IMR-90 (cell line): ENCODE measurements at regions not wholly inside any gene's neighbourhood (a gene's known extent, or its start where the extent isn't known, plus 50 kb on each side); places are given as distances from the start of the nearest gene placed in this dataset.

Experiments used
- BHLHE40 ChIP-seq: fragments of 150-350 bp; IDR thresholded peaks from 2 replicates; pipeline ENCODE4 v1.6.1; 2016; ENCODE audit warnings: mild to moderate bottlenecking, low read depth, low read length
- CHD1 ChIP-seq: IDR thresholded peaks from 2 replicates; pipeline ENCODE4 v1.6.1; 2012; ENCODE audit warnings: low read depth, low read length, improper control_type of control experiment
- FOS ChIP-seq: fragments of 150-350 bp; IDR thresholded peaks from 2 replicates; pipeline ENCODE4 v1.6.1; 2016; ENCODE audit warnings: low read depth, low read length
- POLR2A ChIP-seq: IDR thresholded peaks from 2 replicates; pipeline ENCODE4 v1.6.1; 2012; ENCODE audit warnings: mild to moderate bottlenecking, low read depth, low read length
- SMC3 ChIP-seq: fragments of 150-350 bp; IDR thresholded peaks from 2 replicates; pipeline ENCODE4 v1.6.1; 2016; ENCODE audit warnings: low read depth, mild to moderate bottlenecking, antibody characterized with exemption, low read length, moderate library complexity
- TF ChIP-seq, protein P1 (sequence below): conservative IDR thresholded peaks from 2 replicates; pipeline ENCODE4 v1.5.1; 2012; ENCODE audit warnings: mild to moderate bottlenecking, low read depth, low read length, improper control_type of control experiment
- TF ChIP-seq, protein P2 (sequence below): fragments of 150-350 bp; IDR thresholded peaks from 2 replicates; pipeline ENCODE4 v1.6.1; 2017; ENCODE audit warnings: mild to moderate bottlenecking, antibody characterized with exemption, low read length, low read depth

DNA sequence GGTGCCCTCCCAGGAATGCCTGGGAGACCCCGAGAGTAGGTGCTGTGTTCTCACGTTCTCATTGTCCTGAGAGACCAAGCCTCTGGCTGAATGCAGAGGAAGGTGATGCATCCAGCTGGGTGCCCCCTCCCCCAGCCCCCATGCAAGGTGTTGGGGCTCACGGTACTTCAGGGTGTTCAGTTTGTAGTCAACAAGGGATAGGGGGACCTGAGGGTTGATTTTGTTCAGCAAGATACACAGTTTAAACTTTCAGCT, 60.4 kb upstream of the DUSP5 start:
- TF ChIP-seq SMC3, result no peak
- TF ChIP-seq, protein P1, sequence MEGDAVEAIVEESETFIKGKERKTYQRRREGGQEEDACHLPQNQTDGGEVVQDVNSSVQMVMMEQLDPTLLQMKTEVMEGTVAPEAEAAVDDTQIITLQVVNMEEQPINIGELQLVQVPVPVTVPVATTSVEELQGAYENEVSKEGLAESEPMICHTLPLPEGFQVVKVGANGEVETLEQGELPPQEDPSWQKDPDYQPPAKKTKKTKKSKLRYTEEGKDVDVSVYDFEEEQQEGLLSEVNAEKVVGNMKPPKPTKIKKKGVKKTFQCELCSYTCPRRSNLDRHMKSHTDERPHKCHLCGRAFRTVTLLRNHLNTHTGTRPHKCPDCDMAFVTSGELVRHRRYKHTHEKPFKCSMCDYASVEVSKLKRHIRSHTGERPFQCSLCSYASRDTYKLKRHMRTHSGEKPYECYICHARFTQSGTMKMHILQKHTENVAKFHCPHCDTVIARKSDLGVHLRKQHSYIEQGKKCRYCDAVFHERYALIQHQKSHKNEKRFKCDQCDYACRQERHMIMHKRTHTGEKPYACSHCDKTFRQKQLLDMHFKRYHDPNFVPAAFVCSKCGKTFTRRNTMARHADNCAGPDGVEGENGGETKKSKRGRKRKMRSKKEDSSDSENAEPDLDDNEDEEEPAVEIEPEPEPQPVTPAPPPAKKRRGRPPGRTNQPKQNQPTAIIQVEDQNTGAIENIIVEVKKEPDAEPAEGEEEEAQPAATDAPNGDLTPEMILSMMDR, result no peak
- TF ChIP-seq FOS, result no peak
- TF ChIP-seq POLR2A, result no peak
- TF ChIP-seq, protein P2, sequence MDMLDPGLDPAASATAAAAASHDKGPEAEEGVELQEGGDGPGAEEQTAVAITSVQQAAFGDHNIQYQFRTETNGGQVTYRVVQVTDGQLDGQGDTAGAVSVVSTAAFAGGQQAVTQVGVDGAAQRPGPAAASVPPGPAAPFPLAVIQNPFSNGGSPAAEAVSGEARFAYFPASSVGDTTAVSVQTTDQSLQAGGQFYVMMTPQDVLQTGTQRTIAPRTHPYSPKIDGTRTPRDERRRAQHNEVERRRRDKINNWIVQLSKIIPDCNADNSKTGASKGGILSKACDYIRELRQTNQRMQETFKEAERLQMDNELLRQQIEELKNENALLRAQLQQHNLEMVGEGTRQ, result no peak
- no peak for TF ChIP-seq BHLHE40
- TF ChIP-seq CHD1, result no peak
